HUES6 (cell line): ENCODE measurements at regions not wholly inside any gene's neighbourhood (a gene's known extent, or its start where the extent isn't known, plus 50 kb on each side); places are given as distances from the start of the nearest gene placed in this dataset.

Experiments
- H3K27ac ChIP-seq: 2 replicates; pipeline ENCODE4 v1.7.0; 2013; ENCODE audit warnings: low read depth, mild to moderate bottlenecking, low read length, inconsistent platforms
- H3K27me3 ChIP-seq: 2 replicates; pipeline ENCODE4 v1.6.1; 2013; ENCODE audit warnings: low read length; ENCODE audit not compliant: control insufficient read depth, insufficient read depth
- H3K36me3 ChIP-seq: 2 replicates; pipeline ENCODE4 v1.6.1; 2013; ENCODE audit warnings: low read length; ENCODE audit not compliant: control insufficient read depth, insufficient read depth
- H3K4me1 ChIP-seq: 2 replicates; pipeline ENCODE4 v1.6.1; 2013; ENCODE audit warnings: low read length; ENCODE audit not compliant: control insufficient read depth, insufficient read depth
- H3K4me3 ChIP-seq: 2 replicates; pipeline ENCODE4 v1.5.1; 2013; ENCODE audit warnings: low read depth, low read length
- H3K9ac ChIP-seq: one replicate; pipeline ENCODE4 v1.6.1; 2013; ENCODE audit warnings: mild to moderate bottlenecking, low read length
- H3K9me3 ChIP-seq: 2 replicates; pipeline ENCODE4 v1.6.1; 2013; ENCODE audit warnings: low read depth, low read length; ENCODE audit not compliant: control insufficient read depth, insufficient read depth

- no peak overlapping the region for H3K4me3 ChIP-seq
- no peaks in the 10 kb centered on the region for H3K9me3 ChIP-seq
Measured at GRCh38 chrX:99602107-99602506, 808.0 kb downstream of the PCDH19 start.

GRCh38 chrX:99588936-99589335 is 821.1 kb downstream of the PCDH19 start:
- H3K4me1 ChIP-seq, result no peaks in the 10 kb centered on the region
- H3K27me3 ChIP-seq, result no peaks in the 10 kb centered on the region
- H3K4me3 ChIP-seq, result no peak overlapping the region
- no peak overlapping the region for H3K9ac ChIP-seq
- H3K27ac ChIP-seq, result no peak overlapping the region
- H3K36me3 ChIP-seq, result no peaks in the 10 kb centered on the region
- H3K9me3 ChIP-seq, result 0 out of 2 replicates have a peak, but pooled peaks cover 2% of the 10 kb centered on the region

More at GRCh38 chrX:99602107-99602506, 808.0 kb downstream of the PCDH19 start:
- H3K36me3 ChIP-seq, result no peaks in the 10 kb centered on the region
- H3K4me1 ChIP-seq, result peaks cover 19% of the 10 kb centered on the region; the same call in 1 of the 2 replicates
- H3K9ac ChIP-seq, result no peak overlapping the region
- no peaks in the 10 kb centered on the region for H3K27me3 ChIP-seq
- H3K27ac ChIP-seq, result no peak overlapping the region

GRCh38 chrX:99572711-99573110 is 837.4 kb downstream of the PCDH19 start:
- Histone ChIP-seq H3K36me3 (no peaks in the 10 kb centered on the region), H3K4me3 (no peak overlapping the region), H3K4me1 (no peaks in the 10 kb centered on the region)

GRCh38 chrX:99549381-99549780 is 860.7 kb downstream of the PCDH19 start:
- Histone ChIP-seq H3K9me3 (no peaks in the 10 kb centered on the region), H3K4me3 (no peak overlapping the region), H3K27me3 (no peaks in the 10 kb centered on the region), H3K27ac (no peak overlapping the region), H3K36me3 (no peaks in the 10 kb centered on the region), H3K9ac (no peak overlapping the region), H3K4me1 (no peaks in the 10 kb centered on the region)

More at GRCh38 chrX:99572711-99573110, 837.4 kb downstream of the PCDH19 start:
- Histone ChIP-seq H3K9ac (no peak overlapping the region), H3K27ac (no peak overlapping the region), H3K9me3 (peaks cover 32% of the 10 kb centered on the region), H3K27me3 (no peaks in the 10 kb centered on the region)

GRCh38 chrX:99522450-99522849 is 887.6 kb downstream of the PCDH19 start:
- no peak overlapping the region for H3K9ac ChIP-seq
- no peak overlapping the region for H3K4me3 ChIP-seq
- no peaks in the 10 kb centered on the region for H3K27me3 ChIP-seq
- H3K9me3 ChIP-seq, result no peaks in the 10 kb centered on the region
- H3K36me3 ChIP-seq, result no peaks in the 10 kb centered on the region
- no peak overlapping the region for H3K27ac ChIP-seq
- no peaks in the 10 kb centered on the region for H3K4me1 ChIP-seq

- Histone ChIP-seq H3K9me3 (no peaks in the 10 kb centered on the region), H3K9ac (no peak overlapping the region), H3K36me3 (no peaks in the 10 kb centered on the region), H3K4me3 (no peak overlapping the region), H3K27me3 (no peaks in the 10 kb centered on the region), H3K27ac (no peak overlapping the region), H3K4me1 (no peaks in the 10 kb centered on the region)
Measured at GRCh38 chrX:99507768-99508167, 902.3 kb downstream of the PCDH19 start.

GRCh38 chrX:99495453-99495852 is 914.6 kb downstream of the PCDH19 start:
- Histone ChIP-seq H3K4me3 (no peak overlapping the region), H3K9ac (no peak overlapping the region), H3K4me1 (no peaks in the 10 kb centered on the region), H3K9me3 (no peaks in the 10 kb centered on the region), H3K27ac (no peak overlapping the region), H3K36me3 (no peaks in the 10 kb centered on the region), H3K27me3 (no peaks in the 10 kb centered on the region)

GRCh38 chrX:99494668-99495067 is 915.4 kb downstream of the PCDH19 start:
- no peaks in the 10 kb centered on the region for H3K4me1 ChIP-seq
- no peaks in the 10 kb centered on the region for H3K9me3 ChIP-seq
- no peak overlapping the region for H3K27ac ChIP-seq
- H3K4me3 ChIP-seq, result no peak overlapping the region
- no peaks in the 10 kb centered on the region for H3K27me3 ChIP-seq
- H3K9ac ChIP-seq, result no peak overlapping the region
- H3K36me3 ChIP-seq, result no peaks in the 10 kb centered on the region

GRCh38 chrX:99480728-99481127 is 929.3 kb downstream of the PCDH19 start:
- Histone ChIP-seq H3K36me3 (no peaks in the 10 kb centered on the region), H3K27ac (no peak overlapping the region), H3K9me3 (no peaks in the 10 kb centered on the region), H3K4me3 (no peak overlapping the region), H3K4me1 (no peaks in the 10 kb centered on the region), H3K27me3 (no peaks in the 10 kb centered on the region), H3K9ac (no peak overlapping the region)

- Histone ChIP-seq H3K4me3 (no peak overlapping the region), H3K27ac (no peak overlapping the region), H3K4me1 (no peaks in the 10 kb centered on the region), H3K36me3 (no peaks in the 10 kb centered on the region), H3K9ac (no peak overlapping the region), H3K27me3 (no peaks in the 10 kb centered on the region), H3K9me3 (no peaks in the 10 kb centered on the region)
Measured at GRCh38 chrX:99469439-99469838, 940.6 kb downstream of the PCDH19 start.

GRCh38 chrX:99468993-99469392 is 941.1 kb downstream of the PCDH19 start:
- Histone ChIP-seq H3K36me3 (no peaks in the 10 kb centered on the region), H3K27me3 (no peaks in the 10 kb centered on the region), H3K9ac (no peak overlapping the region), H3K27ac (no peak overlapping the region), H3K4me3 (no peak overlapping the region), H3K9me3 (no peaks in the 10 kb centered on the region), H3K4me1 (no peaks in the 10 kb centered on the region)

GRCh38 chrX:99461223-99461622 is 948.9 kb downstream of the PCDH19 start:
- Histone ChIP-seq H3K4me1 (no peaks in the 10 kb centered on the region), H3K9me3 (no peaks in the 10 kb centered on the region), H3K9ac (no peak overlapping the region), H3K36me3 (no peaks in the 10 kb centered on the region), H3K4me3 (no peak overlapping the region), H3K27me3 (no peaks in the 10 kb centered on the region), H3K27ac (no peak overlapping the region)
